Endothelial cell of umbilical vein (primary cell): ENCODE measurements at regions not wholly inside any gene's neighbourhood (a gene's known extent, or its start where the extent isn't known, plus 50 kb on each side); places are given as distances from the start of the nearest gene placed in this dataset.

Experiments used
- BruUV-seq: library from RNA; stranded (reverse); fragments of 400-500 nt; replicated peaks from 2 replicates; lab custom pipeline; 2021; lab: Mats Ljungman, UMichigan
- CTCF ChIA-PET: fragments of 300-600, 350-600 bp; sonication (Branson Sonifier 250); formaldehyde crosslinking; loops from one replicate; lab custom pipeline; 2021; ENCODE audit warnings: antibody characterized with exemption, inconsistent platforms; lab: Charles Lee
- POLR2A ChIA-PET: fragments of 300-600, 350-600 bp; sonication (Branson Sonifier 250); formaldehyde crosslinking; loops from one replicate; lab custom pipeline; 2021; ENCODE audit warnings: antibody characterized with exemption, inconsistent platforms; lab: Charles Lee
- DNase-seq: peaks from one replicate; pipeline ENCODE4 v3.0.0-alpha.2; 2011; ENCODE audit warnings: low read depth, low spot score
- FAIRE-seq: peaks from 2 replicates; lab custom pipeline; 2011; peaks lifted over from hg19 to GRCh38; lab: Jason Lieb, UNC
- H2AFZ ChIP-seq: 2 replicates; pipeline ENCODE4 v1.6.0; 2012; ENCODE audit warnings: low read depth, low read length, control low read depth, inconsistent platforms
- H3K27ac ChIP-seq: 2 replicates; pipeline ENCODE4 v1.5.1; 2011; ENCODE audit warnings: low read depth, mild to moderate bottlenecking, control low read depth, low read length, moderate library complexity; ENCODE audit not compliant: insufficient read depth
- H3K27me3 ChIP-seq, 2 experiments: 2 replicates each; pipeline versions ENCODE4 v1.6.0 to v1.6.1; 2011; ENCODE audit warnings: low read length in 2 of 2, mixed read lengths in 1 of 2; ENCODE audit not compliant: control insufficient read depth in 2 of 2, insufficient read depth in 2 of 2
- H3K36me3 ChIP-seq, 2 experiments: 2 replicates in 1 of 2; 3 replicates in 1 of 2; pipeline ENCODE4 v1.5.1; 2011; ENCODE audit warnings: low read length in 2 of 2, mild to moderate bottlenecking in 1 of 2, moderate library complexity in 1 of 2; ENCODE audit not compliant: control insufficient read depth in 2 of 2, insufficient read depth in 2 of 2; ENCODE audit errors: extremely low read depth in 1 of 2
- H3K4me1 ChIP-seq: 3 replicates; pipeline ENCODE4 v1.5.1; 2011; ENCODE audit warnings: mild to moderate bottlenecking, low read length; ENCODE audit not compliant: control insufficient read depth, insufficient read depth; ENCODE audit errors: extremely low read depth
- H3K4me2 ChIP-seq: 2 replicates; pipeline ENCODE4 v1.6.1; 2011; ENCODE audit warnings: low read length, control low read depth, mixed read lengths; ENCODE audit not compliant: insufficient read depth
- H3K4me3 ChIP-seq, 3 experiments: fragments of 200-600 bp in 1 of 3; sonication (generic), shearing (Covaris generic) in 1 of 3; replicated peaks in 1 of 3; 2 replicates each; pipeline ENCODE4 v1.5.1; 2011 to 2016; ENCODE audit warnings: control low read depth in 3 of 3, low read length in 3 of 3, mild to moderate bottlenecking in 2 of 3, inconsistent platforms in 1 of 3, low read depth in 1 of 3, moderate library complexity in 1 of 3; ENCODE audit not compliant: insufficient read depth in 1 of 3
- H3K79me2 ChIP-seq: 2 replicates; pipeline ENCODE4 v1.6.0; 2012; ENCODE audit warnings: low read length, inconsistent platforms; ENCODE audit not compliant: control insufficient read depth, insufficient read depth
- H3K9ac ChIP-seq: replicated peaks from 2 replicates; pipeline ENCODE3; 2011; ENCODE audit warnings: low read length, control low read depth; ENCODE audit not compliant: insufficient read depth; ENCODE audit errors: extremely low read depth
- H3K9me1 ChIP-seq: replicated peaks from 3 replicates; pipeline ENCODE4 v1.6.0; 2011; ENCODE audit warnings: mild to moderate bottlenecking, low read length; ENCODE audit not compliant: control insufficient read depth, insufficient read depth; ENCODE audit errors: extremely low read depth
- H3K9me3 ChIP-seq: replicated peaks from 2 replicates; pipeline ENCODE4 v1.5.1; 2012; ENCODE audit warnings: low read length, inconsistent platforms; ENCODE audit not compliant: control insufficient read depth, insufficient read depth
- H4K20me1 ChIP-seq: replicated peaks from 2 replicates; pipeline ENCODE3; 2011; ENCODE audit warnings: mild to moderate bottlenecking, low read length; ENCODE audit not compliant: control insufficient read depth, insufficient read depth; ENCODE audit errors: extremely low read depth
- CTCF ChIP-seq, 2 donors: IDR thresholded peaks; 1 replicate in 1 of 2; 2 replicates in 1 of 2; pipeline ENCODE4 v1.5.1; 2011; ENCODE audit warnings: low read length in 2 of 2, mild to moderate bottlenecking in 2 of 2, moderate library complexity in 2 of 2, control low read depth in 1 of 2, inconsistent platforms in 1 of 2, low read depth in 1 of 2; ENCODE audit not compliant: insufficient read depth in 1 of 2; ENCODE audit errors: extremely low read depth in 1 of 2
- EZH2 ChIP-seq: IDR thresholded peaks from 2 replicates; pipeline ENCODE4 v1.6.1; 2012; ENCODE audit warnings: borderline replicate concordance, low read depth, mild to moderate bottlenecking, moderate library complexity, low read length, inconsistent platforms; ENCODE audit not compliant: severe bottlenecking
- FOS ChIP-seq: IDR thresholded peaks from 2 replicates; pipeline ENCODE4 v1.6.1; 2011; ENCODE audit warnings: mild to moderate bottlenecking, low read length, moderate library complexity, borderline replicate concordance; ENCODE audit not compliant: insufficient read depth
- GATA2 ChIP-seq: IDR thresholded peaks from 2 replicates; pipeline ENCODE4 v1.7.0; 2011; ENCODE audit warnings: low read depth, mild to moderate bottlenecking, moderate library complexity, mixed read lengths, low read length; ENCODE audit not compliant: insufficient read length, insufficient read depth
- JUN ChIP-seq: IDR thresholded peaks from 2 replicates; pipeline ENCODE4 v1.6.1; 2011; ENCODE audit warnings: borderline replicate concordance, low read depth; ENCODE audit not compliant: insufficient read length, insufficient read depth
- MAX ChIP-seq: IDR thresholded peaks from 2 replicates; pipeline ENCODE4 v1.6.1; 2011; ENCODE audit not compliant: insufficient read depth, insufficient read length
- MYC ChIP-seq: IDR thresholded peaks from one replicate; pipeline ENCODE4 v1.6.1; 2011; ENCODE audit warnings: mild to moderate bottlenecking, low read depth, low read length
- POLR2A ChIP-seq: IDR thresholded peaks from 2 replicates; pipeline ENCODE4 v1.6.1; 2012; ENCODE audit warnings: low read depth, mild to moderate bottlenecking, control low read depth, low read length
- POLR2AphosphoS5 ChIP-seq: IDR thresholded peaks from 2 replicates; pipeline ENCODE4 v1.6.1; 2012; ENCODE audit warnings: low read depth, mild to moderate bottlenecking, control low read depth, low read length, moderate library complexity; ENCODE audit not compliant: insufficient read depth
- dilution Hi-C: fragments of 300-500 bp; cut with MboI; formaldehyde crosslinking; loops from one replicate; pipeline ENCODE4 v1.15.0; 2019; ENCODE audit warnings: low sequenced_read_pairs; ENCODE audit not compliant: extremely low pct_ligation_motif_present
- intact Hi-C: fragments of 100-400 bp; cut with micrococcal nuclease; formaldehyde crosslinking; loops from one replicate; pipeline ENCODE4 v1.10.0; 2022

GRCh38 chr5:3343911-3344310, 251.7 kb upstream of the IRX1 start:
- dilution Hi-C loops = no loop called here

GRCh38 chr5:3343211-3343610, 252.4 kb upstream of the IRX1 start:
- no peak overlapping the region for H3K9ac ChIP-seq
- FAIRE-seq = no peak
- H3K4me1 ChIP-seq = no peaks in the 10 kb centered on the region
- dilution Hi-C loops = no loop called here
- H3K9me1 ChIP-seq = no peaks in the 10 kb centered on the region
- no TSS peak for BruUV-seq
- no peaks in the 10 kb centered on the region for H3K36me3 ChIP-seq
- no peak overlapping the region for H2AFZ ChIP-seq
- H3K4me3 ChIP-seq = no peak overlapping the region
- no peak overlapping the region for H3K4me2 ChIP-seq
- H4K20me1 ChIP-seq = no peaks in the 10 kb centered on the region
- no peaks in the 10 kb centered on the region for H3K27me3 ChIP-seq
- ChIA-PET POLR2A (no interaction called here), CTCF (no interaction called here)
- no peak overlapping the region for H3K27ac ChIP-seq
- intact Hi-C loops = no loop called here
- DNase-seq = no peak
- no peak for TF ChIP-seq GATA2
- no peak for TF ChIP-seq JUN
- no peak for TF ChIP-seq FOS
- TF ChIP-seq CTCF (IDR thresholded peaks at IDR 0.05; ENCODE audit: extremely low read depth in 1 of 2, insufficient read depth in 1 of 2, low read depth in 1 of 2, low read length in 2 of 2) = no peak
- TF ChIP-seq POLR2AphosphoS5 = no peak
- no peak for TF ChIP-seq MAX
- TF ChIP-seq POLR2A = no peak
- TF ChIP-seq EZH2 = no peak
- no peak for TF ChIP-seq MYC
- H3K9me3 ChIP-seq = peaks cover 7% of the 10 kb centered on the region
- H3K79me2 ChIP-seq = no peaks in the 10 kb centered on the region

More at GRCh38 chr5:3343911-3344310, 251.7 kb upstream of the IRX1 start:
- intact Hi-C loops = no loop called here
- Histone ChIP-seq H3K36me3 (no peaks in the 10 kb centered on the region), H3K27ac (no peak overlapping the region), H4K20me1 (no peaks in the 10 kb centered on the region), H3K4me2 (no peak overlapping the region), H3K4me3 (no peak overlapping the region), H3K27me3 (no peaks in the 10 kb centered on the region), H3K79me2 (no peaks in the 10 kb centered on the region), H3K9me1 (no peaks in the 10 kb centered on the region), H2AFZ (no peak overlapping the region), H3K9ac (no peak overlapping the region), H3K9me3 (peaks cover 4% of the 10 kb centered on the region), H3K4me1 (no peaks in the 10 kb centered on the region)
- ChIA-PET POLR2A (no interaction called here), CTCF (no interaction called here)
- no TSS peak for BruUV-seq
- FAIRE-seq (no peak), DNase-seq (no peak)
- no peak for TF ChIP-seq GATA2
- no peak for TF ChIP-seq MAX
